ENCODE measurements at regions not wholly inside any gene's neighbourhood (a gene's known extent, or its start where the extent isn't known, plus 50 kb on each side); places are given as distances from the start of the nearest gene placed in this dataset.
"Not testable (repeated sequence)": the region's sequence is repeated elsewhere in the genome, so short reads cannot be mapped to it uniquely, and the experiment has no call there.

DNA sequence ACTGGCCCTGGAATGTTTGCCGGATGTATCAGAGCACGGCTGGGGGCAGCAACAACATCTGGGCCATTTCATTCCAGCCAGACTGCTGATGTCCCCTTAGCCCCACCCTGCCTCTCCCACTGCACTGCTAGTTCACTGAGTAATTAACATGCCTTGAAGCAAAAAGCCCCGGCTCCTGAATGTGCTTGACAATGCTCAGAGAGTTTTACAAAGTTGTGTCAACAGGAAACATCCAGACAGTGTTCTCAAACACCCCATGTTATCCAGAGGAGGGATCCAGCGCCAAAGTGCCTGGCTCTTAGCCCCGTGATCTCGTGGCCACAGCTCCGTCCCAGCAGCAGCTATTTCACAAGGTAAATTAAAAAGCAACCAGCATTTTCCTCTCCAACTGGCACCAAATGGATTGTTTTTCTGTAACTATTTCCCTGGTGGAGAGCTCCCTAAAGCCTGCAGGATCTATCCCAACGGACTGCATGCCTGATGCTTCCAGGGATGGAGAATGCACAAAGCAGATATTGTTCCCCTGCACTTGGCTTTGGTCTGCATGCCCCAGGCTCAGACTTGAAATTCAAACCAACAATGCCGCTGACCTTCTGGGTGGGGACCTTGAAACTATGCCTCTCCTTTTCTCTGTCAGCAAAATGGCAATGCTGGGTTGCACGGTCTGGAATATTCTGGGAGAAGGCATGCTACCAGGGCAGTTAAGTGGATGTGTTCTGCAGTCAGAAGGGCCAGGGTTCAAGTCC lies 115.6 kb upstream of the CDH5 start:
- FAIRE-seq (no peak), DNase-seq (ENCODE audit: insufficient read length, low spot score) (no peak)

DNA sequence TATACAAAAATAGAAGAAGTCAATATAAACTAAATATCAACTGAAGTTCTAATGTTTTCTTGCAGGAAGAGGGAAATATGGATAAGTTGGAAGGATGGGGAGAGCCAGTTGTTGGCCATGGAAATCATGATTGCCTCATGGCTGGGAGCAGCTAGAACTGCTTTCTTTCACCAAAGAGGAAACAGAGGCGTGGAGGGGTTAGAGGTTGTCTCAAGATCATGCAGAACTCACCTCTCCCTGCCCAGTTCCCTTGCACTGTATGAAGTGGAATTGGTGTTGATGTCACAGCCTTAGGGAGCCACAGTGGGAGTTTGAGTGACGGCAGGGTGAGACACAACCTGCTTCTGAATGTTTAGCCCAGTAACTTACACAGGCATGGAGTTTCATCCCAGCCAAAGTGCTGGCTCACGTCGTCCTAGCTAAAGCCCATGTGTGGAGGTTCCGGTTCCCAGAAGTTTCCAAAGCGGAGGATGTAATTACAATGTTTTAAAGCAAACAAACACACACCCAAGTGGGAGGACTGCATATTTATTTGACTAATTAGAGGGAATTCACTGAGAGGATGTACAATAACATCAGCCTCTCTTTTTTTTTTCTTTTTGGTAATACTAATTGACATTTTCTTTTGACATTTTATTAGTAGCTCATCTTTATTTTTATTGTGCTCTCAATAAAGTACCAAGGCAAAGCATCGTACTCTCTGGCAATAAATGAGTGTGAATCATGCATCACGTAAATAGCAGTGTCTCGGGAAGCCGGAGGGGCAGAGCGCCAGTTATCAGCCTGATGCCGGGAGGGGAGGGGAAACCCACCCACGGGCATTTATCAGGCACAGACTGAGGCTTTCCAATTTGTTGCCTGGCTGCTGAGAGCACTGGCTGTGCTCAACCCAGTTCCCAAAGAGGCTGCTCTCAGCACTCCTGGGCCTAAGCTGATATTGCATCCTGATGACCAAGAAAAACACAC lies 118.7 kb upstream of the CDH5 start:
- no peak for FAIRE-seq
- DNase-seq (ENCODE audit: insufficient read length, low spot score): no peak

DNA sequence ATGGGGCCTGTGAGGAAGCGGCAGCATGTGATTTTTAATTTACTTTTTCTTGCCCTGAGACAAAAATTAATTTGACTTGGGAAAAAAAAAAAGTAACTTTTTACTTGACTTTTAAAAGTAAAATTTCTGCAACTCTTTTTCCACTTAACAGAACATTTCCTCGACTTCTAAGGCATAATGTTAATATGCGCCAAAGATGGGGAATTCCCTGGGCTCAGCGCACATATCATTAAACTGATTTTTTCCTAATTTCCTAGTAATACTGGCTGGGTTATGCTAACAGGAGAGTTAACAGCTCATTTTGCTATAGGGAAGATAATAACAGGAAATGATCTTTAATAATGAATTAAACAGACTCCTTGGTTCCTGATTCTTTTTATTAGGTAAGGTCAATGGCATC lies 120.6 kb upstream of the CDH5 start:
- no peak for FAIRE-seq
- DNase-seq (ENCODE audit: insufficient read length, low spot score): no peak

DNA sequence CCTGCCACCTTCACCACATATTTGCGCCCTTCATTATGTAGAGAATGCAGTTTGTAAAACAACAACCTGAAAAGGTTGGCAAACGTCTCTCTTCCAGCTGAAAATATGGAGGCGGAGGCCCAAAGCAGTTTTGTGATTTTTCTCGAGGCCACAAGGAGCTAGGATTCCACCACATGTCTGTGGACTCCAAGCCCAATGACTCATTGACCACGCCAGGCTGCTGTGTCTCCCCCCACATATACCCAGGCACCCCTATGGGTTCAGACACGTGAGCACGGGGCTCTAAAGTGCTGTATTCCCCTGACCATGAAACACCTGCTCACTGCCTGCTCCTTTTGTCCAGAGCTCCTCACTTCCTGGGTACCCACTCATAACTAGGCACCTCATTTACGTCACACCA lies 121.4 kb upstream of the CDH5 start:
- FAIRE-seq (no peak), DNase-seq (ENCODE audit: insufficient read length, low spot score) (no peak)

DNA sequence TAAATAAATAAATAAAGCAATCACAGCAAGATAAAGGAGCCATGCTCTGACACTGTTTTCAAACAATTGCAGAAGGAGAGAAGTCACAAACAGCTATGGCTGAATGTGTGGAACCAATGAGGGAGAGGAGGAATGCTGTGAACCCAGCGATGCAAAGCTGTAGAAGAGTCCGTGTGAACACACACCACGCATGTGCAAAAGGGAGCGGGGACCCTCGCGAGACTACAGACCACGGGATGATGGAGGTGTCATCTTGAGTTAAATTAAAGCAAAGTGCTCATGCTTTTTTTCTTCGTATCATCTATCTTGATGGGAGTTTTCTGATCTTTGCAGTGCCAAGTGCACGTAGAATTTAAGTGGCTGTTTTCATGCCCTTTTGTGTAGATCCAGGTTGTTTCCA lies 123.8 kb upstream of the CDH5 start:
- FAIRE-seq (no peak), DNase-seq (ENCODE audit: insufficient read length, low spot score) (no peak)

DNA sequence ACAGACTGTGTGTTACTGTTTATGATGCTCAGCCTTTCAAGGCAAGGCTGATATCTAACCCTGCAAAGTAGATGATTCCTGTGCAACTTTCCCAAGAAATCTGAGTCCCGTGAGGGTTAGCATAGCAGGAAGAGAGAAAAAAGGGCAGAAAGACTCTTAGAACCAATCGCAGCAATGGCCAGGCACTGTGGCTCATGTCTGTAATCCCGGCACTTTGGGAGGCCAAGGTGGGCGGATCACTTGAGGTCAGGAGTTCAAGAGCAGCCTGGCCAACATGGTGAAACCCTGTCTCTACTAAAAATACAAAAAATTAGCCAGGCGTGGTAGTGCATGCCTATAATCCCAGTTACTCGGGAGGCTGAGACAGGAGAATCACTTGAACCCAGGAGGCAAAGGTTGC lies 124.3 kb upstream of the CDH5 start:
- not testable (repeated sequence) for DNase-seq (ENCODE audit: insufficient read length, low spot score); FAIRE-seq

DNA sequence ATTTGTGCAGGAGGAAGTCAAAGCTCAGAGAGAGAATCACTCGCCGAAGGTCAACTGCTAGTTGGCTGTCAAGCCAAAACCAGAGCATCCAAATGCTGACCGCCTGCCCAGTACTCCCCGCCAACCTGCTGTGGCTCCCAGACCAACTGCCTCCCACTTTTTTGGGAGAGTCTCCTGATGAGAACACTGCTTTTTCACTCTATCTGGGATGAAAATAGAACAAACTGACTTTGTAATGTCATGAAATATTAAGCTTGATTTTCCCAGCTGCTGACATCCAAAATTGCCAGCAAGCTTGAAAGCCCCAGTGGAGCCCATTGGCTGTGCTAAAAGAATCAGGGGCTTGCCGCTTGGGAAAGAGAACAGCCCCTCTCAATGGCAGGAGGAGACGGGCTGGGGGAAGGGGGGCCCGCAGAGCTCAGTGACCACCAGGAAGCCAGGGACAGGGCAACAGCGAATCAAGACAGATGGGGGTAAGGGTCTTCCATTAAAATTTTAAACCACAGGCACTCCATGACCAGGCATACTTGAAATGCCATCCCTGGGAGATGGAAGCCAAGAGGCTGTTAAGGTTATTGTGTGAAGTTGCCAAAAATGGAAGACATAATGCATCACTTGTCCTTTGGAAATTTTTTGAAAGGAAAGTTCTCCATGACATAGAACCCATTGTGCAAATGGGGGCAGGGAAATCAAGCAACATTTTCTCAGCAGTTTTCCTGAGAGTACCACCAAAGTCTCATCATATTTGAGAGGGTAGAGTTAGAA lies 125.7 kb upstream of the CDH5 start:
- FAIRE-seq (no peak), DNase-seq (ENCODE audit: insufficient read length, low spot score) (no peak)

DNA sequence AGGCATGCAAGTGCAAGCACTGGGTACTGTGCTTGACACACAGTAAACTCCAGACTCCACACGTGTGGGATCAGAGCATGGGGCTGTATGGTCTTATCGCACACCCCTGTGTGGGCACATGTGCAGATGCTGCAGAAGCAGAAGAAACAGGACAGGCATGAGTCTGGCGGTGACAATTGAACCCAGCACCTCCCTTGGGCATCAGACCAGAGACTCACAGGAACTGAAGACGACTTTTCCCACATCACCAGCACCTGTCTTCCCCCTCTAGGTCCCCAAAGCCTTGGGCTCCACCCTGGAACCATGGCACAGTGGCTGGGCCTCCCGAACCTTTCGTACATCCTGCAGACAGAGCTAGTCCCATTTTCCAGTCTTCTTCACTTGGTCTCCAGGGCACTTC lies 126.4 kb upstream of the CDH5 start:
- DNase-seq (ENCODE audit: insufficient read length, low spot score) (no peak), FAIRE-seq (no peak)

DNA sequence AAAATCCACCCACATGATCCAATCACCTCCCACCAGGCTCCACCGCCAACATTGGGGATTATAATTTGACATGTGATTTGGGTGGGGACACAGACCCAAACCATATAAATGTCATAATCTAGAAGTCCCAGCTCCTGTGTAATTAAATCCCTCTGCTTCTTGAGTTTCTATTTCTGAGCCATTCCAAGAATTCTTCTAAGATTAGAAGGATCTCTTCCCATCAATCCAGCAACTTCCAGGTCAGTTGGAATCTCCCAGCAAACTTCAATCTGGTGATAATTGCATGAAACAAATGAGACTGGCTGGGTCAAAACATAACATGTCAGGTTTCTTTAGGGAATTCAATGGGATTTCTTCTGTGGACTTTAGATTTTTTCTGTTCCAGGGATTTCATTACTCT lies 127.8 kb upstream of the CDH5 start:
- FAIRE-seq: no peak

DNA sequence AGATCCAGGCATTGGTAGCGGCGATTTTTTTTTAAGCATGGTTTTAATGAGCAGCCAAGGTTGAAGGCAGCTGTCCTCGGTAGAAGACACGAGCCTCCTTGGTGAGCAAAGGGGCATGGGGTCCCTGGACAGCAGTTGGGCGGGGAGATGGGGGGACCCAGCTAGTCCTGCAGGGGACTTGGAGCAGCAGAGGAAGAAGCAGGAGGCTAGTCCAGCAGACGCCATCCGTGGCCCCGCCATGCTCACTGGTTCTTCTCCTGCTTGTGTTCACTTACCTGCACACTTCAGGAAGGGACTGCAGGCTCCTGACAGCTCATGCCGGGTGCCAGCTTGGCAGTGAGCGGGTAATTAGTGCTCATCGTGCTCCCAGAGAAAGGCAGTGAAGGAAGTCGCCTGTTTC lies 130.2 kb upstream of the CDH5 start:
- FAIRE-seq (no peak), DNase-seq (ENCODE audit: insufficient read length, low spot score) (no peak)

More for the DNA sequence above, 127.8 kb upstream of the CDH5 start:
- DNase-seq (ENCODE audit: insufficient read length, low spot score): no peak

DNA sequence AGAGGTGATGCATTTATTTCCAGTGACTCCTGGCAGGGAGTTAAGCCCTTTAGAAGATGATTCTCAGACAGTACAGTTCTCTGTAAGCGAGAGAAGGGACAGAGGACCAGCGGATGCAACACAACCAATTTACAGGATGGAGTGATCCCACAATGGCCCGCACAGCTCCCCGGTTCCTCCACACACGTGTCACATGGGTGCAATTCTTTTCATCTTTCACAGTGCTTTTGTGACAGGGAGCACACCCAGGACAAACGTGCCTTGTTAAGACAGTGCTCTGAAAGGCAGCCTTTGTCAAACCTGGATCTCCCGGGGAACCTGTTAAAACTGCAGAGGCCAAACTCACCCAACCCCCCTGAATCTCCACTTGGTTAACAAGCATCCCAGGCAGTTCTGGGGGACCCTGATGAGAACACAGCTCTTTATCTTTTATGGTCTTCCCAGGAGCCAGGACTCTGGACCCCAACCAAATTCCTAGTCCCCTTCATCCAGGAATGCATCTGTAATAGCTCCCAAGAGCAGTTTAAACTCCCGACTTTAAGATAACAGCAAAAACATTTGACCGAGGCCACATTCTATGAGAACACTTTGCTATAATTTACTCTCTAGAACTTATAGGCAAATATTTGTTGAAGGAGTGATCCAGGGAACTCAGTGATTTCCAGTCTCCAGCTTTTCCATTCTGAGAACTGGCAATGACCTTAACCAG lies 134.9 kb upstream of the CDH5 start:
- no peak for FAIRE-seq
- DNase-seq (ENCODE audit: insufficient read length, low spot score): no peak

DNA sequence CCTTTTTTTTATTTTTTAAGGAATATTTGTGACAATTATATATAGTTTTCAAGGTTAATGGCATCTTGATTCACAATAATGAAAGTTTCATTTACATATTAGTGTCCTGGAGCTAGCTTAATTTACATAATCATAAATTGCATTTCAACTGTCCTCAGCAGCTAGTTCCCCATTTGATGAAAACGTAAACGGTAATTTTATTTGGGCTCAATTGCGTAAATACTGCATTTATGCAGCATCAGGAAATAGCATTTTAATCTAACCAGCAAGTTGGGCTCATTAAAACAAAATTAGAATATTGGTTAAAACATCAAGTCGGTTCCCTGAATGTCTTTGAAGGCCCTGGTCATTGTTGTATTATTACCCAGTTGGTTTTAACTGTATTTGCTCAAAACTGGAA lies 136.8 kb upstream of the CDH5 start:
- no peak for FAIRE-seq
- DNase-seq (ENCODE audit: insufficient read length, low spot score): no peak

DNA sequence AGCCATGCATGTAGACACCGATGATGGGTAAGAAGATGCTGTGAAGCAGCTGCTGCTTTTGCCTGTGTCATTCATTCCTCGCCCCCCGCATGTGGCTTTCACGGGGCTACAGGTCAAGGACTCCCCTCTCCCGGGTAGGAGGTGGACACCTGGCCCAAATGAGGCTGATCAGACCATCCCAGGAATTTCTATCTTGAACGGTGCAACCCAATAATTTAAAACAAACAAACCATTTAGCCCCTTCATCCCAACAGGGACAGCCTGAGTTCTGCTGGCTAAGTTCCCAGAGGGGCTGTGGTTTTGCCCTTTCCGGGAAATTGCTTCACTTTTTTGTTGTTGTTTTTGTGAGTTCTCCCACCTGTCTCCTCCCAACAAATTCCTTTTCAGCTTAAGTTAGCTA lies 137.7 kb upstream of the CDH5 start:
- DNase-seq (ENCODE audit: insufficient read length, low spot score): no peak
- no peak for FAIRE-seq

DNA sequence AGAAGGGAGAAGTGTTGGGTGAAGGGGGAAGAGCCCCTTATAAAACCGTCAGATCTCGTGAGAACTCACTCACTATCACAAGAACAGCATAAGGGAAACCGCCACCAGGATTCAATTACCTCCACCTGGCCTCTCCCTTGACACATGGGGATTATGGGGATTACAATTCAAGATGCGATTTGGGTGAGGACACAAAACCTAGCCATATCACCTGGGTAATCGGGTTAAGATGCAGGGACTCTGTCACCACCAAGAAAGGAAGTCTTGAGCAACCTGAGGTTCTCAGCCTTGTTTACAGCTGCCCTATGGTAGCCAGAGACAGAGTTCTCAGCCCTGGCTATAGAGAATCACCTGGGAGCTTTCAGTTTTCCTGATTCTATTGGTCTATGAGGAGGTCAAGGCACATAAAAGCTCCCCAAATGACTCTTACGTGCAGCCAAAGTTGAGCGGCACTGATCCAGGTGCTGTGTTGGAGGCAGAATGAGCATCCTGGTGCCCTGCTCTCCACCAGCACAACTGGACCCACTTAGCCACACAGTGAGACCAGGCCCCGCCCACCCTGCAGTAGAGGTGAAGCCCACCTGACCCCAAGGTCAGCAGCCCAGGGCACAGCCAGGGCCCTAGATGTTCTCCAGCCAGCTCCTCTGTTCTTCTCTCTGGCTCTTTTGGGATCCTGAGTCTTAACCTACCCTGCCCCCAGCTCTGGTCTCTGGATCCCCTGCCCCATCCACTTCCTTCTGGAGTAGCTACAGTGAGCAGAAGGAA lies 138.5 kb upstream of the CDH5 start:
- FAIRE-seq (no peak), DNase-seq (ENCODE audit: insufficient read length, low spot score) (no peak)

DNA sequence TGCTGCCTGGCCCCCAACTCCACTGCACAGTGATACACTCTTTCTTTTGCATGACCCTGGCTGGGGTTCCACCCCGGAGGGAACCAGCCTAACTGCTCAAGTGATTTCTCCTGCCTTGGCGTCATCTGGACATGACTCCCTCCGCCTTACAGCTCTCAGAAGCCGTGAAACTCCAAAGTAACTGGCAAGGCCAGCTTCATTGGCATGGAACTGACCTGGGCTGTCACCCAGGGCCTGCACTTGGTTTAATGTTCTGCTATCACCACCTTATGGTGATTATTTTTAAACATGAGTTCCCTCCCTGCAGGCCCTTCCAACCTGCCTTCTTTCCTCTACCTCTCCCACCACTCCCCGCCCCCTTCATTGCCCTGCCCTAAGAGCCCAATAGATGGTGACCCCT lies 139.7 kb upstream of the CDH5 start:
- no peak for DNase-seq (ENCODE audit: insufficient read length, low spot score)
- no peak for FAIRE-seq

DNA sequence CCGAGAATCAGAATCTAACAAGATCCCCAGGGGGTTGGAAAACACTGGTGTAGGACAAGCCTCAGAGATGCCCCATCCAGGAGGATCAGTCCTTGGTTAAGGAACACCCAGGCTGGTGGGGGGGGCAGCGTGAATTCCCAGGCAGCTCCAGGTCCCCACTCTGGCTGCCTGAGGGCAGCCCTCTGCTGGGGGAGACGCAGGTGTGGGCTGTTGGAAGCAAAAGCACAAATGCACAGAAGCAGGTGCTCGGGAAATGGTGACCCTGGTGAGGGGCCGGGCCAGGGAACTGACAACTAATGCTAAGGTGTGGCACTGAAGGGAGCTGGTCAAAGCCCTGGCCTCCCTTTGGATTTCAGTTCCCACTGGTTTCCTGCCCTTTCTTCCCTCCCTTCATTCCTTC lies 140.8 kb upstream of the CDH5 start:
- DNase-seq (ENCODE audit: insufficient read length, low spot score): no peak
- FAIRE-seq: no peak

DNA sequence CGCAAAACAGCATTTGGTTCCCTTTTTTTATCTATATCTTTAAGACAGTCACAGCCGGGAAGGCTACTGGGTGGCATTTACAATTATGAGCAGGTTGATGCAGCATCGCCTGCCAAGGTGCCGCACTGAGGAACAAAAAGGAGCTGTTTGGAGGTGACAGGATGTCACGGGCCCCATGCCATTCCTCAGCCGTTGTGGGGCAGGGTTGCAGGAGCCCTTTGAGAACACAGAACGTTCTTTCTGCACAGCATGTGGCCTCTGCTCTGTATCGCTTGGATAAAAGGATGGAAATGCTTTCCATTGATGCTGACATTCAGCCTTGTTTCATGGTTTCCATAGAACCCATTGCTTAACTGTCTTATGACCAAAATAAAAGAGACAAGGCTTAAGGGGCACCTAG lies 141.9 kb upstream of the CDH5 start:
- DNase-seq (ENCODE audit: insufficient read length, low spot score) (no peak), FAIRE-seq (no peak)

DNA sequence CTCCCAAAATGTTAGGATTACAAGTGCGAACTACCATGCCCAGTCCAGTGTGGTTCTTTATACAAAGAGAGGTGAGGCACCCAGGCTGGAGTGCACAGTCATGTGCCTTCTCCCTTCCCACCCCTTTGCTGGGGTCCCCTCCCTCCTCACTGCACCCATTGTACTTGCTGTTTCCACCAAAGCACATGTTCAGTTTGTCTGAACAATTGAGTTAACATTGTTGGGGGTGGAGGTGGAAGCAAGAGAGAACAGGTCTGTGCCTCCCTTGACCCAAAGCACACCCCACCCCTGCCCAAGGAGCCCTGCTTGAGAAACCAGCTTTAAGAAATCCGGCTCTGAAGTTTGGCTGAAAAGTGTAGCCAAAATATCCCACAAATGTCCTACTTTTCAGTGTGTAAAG lies 142.3 kb upstream of the CDH5 start:
- FAIRE-seq: no peak
- no peak for DNase-seq (ENCODE audit: insufficient read length, low spot score)

DNA sequence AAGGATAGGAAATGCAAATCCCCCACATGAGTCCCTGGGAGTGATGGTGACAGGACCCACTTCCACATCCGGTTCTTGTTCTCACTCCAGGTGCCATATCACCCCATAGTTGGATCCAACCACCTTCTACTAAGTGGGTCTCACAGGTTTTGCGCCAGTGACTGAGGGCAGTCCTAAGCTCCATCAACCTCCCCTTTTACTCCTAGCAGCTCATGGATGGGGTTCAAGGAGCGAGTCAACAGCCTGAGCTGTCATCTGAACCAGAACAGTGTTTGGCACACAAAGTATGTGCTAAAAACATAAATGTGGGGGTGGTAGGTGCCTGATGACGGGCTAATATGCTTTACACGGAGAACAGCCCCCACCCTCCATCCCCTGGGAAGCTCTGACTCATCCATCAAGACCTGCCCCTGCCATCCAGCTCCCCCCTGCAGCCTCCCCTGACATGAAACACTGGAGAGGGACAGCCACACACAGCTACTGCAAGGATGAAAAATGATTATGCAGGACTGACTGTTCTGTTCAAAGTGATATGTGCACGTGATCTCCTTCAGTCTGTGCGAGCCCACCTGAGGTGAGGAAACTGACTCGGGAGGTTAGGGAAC lies 143.2 kb upstream of the CDH5 start:
- FAIRE-seq (no peak), DNase-seq (ENCODE audit: insufficient read length, low spot score) (no peak)

DNA sequence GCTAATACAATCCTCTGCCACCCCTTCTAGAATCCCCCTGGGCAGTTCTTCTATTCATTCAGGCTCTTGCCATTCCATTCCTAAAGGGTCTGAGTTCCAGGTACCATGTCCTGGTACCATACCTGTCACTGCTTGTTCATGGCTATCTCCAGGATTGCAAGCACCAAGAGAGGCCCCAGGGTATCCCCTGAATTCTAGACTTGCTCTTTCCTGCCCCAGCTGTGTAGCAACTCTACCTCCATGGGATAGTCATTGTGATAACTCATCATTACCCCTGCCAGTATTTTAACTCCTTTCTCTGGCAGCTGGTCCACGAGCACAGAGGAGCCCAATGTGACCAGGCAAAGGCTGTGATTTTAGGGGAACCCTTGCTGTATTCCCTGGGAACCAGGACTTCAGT lies 143.7 kb upstream of the CDH5 start:
- DNase-seq (ENCODE audit: insufficient read length, low spot score) (no peak), FAIRE-seq (no peak)

All from GM19239 (cell line).